Stimulated activated effector memory CD8-positive, alpha-beta T cell treated with anti-CD3 and anti-CD28 coated beads, Interleukin-12 subunit alpha, Interleukin-12 subunit beta, amount 100 ng/mL, for 72 hours (primary cell): ENCODE measurements at regions not wholly inside any gene's neighbourhood (a gene's known extent, or its start where the extent isn't known, plus 50 kb on each side); places are given as distances from the start of the nearest gene placed in this dataset.

Experiments used
- ATAC-seq: fragments of 150-1000 bp; cut with Tn5 transposase; 2 replicates; pipeline ENCODE4 v1.10.0; 2021
- DNase-seq, 2 donors: peaks; one replicate each; pipeline ENCODE4 v3.0.0; 2021 to 2022; ENCODE audit warnings: low spot score in 2 of 2
- H3K27ac Mint-ChIP-seq: one replicate; pipeline ENCODE4 v1.8.0; 2022; ENCODE audit warnings: mild to moderate bottlenecking, mixed read lengths
- H3K36me3 Mint-ChIP-seq: one replicate; pipeline ENCODE4 v1.8.0; 2022; ENCODE audit warnings: mild to moderate bottlenecking, mixed read lengths
- H3K4me1 Mint-ChIP-seq: one replicate; pipeline ENCODE4 v1.8.0; 2022; ENCODE audit warnings: mixed read lengths
- H3K4me3 Mint-ChIP-seq: one replicate; pipeline ENCODE4 v1.8.0; 2022; ENCODE audit warnings: mild to moderate bottlenecking, mixed read lengths
- H3K9me3 Mint-ChIP-seq: one replicate; pipeline ENCODE4 v1.8.0; 2022; ENCODE audit warnings: mixed read lengths

DNA sequence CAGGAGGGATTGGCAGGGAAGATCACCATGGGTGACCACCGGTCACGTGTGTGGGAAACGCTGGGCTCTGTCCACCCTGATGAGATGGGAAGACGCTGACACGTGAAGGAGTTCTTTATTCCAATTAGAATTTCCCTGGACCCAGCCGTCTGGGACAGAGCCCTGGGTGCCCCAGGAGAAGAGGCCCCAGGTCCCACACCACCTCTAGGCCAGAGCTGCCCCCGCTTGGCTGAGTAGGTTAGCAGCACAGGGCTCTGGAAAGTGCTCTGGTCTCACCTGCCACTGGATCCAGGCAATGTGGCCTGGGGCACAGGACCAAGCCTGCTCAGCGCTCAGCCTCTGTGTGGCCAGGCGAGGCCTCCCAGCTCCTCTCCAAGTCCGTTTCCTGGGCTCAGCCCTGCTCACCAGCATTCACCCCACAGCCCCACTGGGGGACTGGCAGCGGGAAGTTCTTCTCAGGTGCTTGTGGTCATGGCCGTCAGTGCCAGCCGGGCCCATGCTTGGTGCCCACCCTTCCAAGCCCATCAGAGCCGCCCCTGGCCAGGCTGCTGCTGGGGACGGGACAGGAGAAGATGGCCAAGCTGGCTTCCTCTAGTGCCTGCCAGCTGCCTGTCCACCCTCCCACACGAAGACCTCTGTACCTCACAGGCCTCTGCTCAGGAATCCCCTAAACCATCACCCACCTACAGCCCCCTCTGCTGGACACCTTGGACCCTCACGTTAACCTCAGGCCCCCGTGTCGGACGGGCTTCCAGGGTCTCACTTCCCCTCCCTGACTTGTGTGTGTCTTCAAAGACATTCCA is 62.5 kb upstream of the FGF3 start:
- ATAC-seq: no peak

GRCh38 chr11:69882270-69882608 is 63.0 kb upstream of the FGF3 start:
- H3K27ac Mint-ChIP-seq: no peak overlapping the region
- H3K36me3 Mint-ChIP-seq: no peaks in the 10 kb centered on the region
- H3K4me3 Mint-ChIP-seq: no peak overlapping the region
- no peaks in the 10 kb centered on the region for H3K4me1 Mint-ChIP-seq
- DNase-seq (no peak), ATAC-seq (no peak)
- no peaks in the 10 kb centered on the region for H3K9me3 Mint-ChIP-seq

More for the DNA sequence above, 62.5 kb upstream of the FGF3 start:
- H3K9me3 Mint-ChIP-seq: no peaks in the 10 kb centered on the region
- no peak overlapping the region for H3K4me3 Mint-ChIP-seq
- DNase-seq: no peak
- H3K4me1 Mint-ChIP-seq: no peaks in the 10 kb centered on the region
- no peaks in the 10 kb centered on the region for H3K36me3 Mint-ChIP-seq
- H3K27ac Mint-ChIP-seq: no peak overlapping the region

DNA sequence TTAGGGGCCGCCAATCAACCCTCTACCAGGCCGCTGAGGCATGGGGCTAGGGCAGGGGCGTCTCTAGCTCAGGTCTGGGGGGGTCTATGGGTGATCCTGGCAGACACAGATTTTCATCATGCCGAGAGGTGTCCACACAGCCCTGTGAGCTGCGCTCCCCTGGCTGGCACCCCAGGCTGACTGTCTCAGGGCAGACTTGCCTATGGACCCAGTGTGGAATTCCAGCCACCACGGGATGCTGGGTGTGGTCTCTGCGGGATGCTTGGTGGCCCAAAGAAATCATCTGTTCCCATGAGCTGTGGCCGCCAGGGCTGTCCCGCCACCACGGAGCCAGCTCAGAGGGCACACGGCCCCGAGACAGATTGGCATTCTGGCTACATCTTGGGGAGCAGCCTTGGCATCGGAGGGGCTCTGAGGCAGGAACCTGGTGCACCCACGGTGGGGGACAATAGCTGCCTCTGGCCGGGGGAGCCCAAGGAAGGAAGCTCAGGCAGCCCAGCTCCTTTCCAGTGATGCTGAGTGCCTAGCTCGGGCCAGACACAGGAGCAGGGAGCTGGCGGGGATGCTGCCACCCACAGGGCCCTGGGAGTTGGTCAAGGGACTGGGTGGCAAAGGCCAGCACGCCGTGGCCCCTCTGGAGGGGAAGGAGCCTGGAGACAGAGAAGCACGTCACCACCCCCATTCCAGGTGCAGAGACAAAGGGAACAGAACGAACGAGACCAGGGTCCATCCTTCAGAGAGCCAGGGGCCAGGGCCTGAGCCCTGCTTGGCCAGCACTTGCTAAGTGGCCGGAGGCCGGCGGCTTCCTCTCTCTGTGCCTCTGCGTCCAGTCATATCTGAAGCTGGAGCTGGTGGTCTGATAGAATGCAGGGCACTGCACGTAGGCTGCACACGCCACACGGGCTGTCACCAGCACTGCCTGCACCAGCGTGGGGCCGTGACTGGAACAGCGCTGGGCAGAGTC is 64.4 kb upstream of the FGF3 start:
- Mint-ChIP-seq H3K36me3 (no peaks in the 10 kb centered on the region), H3K4me3 (no peak overlapping the region), H3K27ac (no peak overlapping the region), H3K9me3 (no peaks in the 10 kb centered on the region), H3K4me1 (peaks cover 6% of the 10 kb centered on the region)
- no peak for DNase-seq
- no peak for ATAC-seq

DNA sequence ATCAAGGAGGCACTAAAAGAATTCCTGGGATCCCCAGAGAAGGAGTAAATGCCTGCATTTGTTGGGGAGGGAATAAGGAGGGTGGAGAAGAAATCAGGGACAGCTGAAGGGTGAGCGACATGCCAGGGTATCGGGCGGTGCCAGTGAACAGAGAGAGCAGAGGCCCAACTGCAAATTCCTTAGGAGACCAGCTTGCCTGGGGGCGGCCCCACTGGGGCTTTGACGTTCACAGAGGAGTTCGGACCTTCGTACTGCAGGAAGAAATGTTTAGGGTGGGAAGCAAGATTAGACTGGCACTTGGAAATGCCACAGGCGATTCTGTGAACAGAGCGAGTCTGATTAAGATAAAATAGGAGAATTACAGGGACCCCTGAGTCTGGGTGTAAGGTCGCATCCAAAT is 65.1 kb upstream of the FGF3 start:
- Mint-ChIP-seq H3K27ac (no peak overlapping the region), H3K4me1 (peaks cover 6% of the 10 kb centered on the region), H3K36me3 (no peaks in the 10 kb centered on the region), H3K9me3 (no peaks in the 10 kb centered on the region), H3K4me3 (no peak overlapping the region)
- no peak for ATAC-seq
- DNase-seq: no peak

- Mint-ChIP-seq H3K9me3 (no peaks in the 10 kb centered on the region), H3K36me3 (no peaks in the 10 kb centered on the region), H3K4me1 (peaks cover 6% of the 10 kb centered on the region), H3K4me3 (no peak overlapping the region), H3K27ac (no peak overlapping the region)
- DNase-seq (no peak), ATAC-seq (no peak)
Observed at GRCh38 chr11:69884751-69885150, 65.5 kb upstream of the FGF3 start.

GRCh38 chr11:69887330-69887729 is 68.1 kb upstream of the FGF3 start:
- no peaks in the 10 kb centered on the region for H3K36me3 Mint-ChIP-seq
- H3K4me3 Mint-ChIP-seq: no peak overlapping the region
- DNase-seq: no peak
- no peak overlapping the region for H3K27ac Mint-ChIP-seq
- H3K4me1 Mint-ChIP-seq: peaks cover 6% of the 10 kb centered on the region
- ATAC-seq: no peak
- H3K9me3 Mint-ChIP-seq: no peaks in the 10 kb centered on the region

DNA sequence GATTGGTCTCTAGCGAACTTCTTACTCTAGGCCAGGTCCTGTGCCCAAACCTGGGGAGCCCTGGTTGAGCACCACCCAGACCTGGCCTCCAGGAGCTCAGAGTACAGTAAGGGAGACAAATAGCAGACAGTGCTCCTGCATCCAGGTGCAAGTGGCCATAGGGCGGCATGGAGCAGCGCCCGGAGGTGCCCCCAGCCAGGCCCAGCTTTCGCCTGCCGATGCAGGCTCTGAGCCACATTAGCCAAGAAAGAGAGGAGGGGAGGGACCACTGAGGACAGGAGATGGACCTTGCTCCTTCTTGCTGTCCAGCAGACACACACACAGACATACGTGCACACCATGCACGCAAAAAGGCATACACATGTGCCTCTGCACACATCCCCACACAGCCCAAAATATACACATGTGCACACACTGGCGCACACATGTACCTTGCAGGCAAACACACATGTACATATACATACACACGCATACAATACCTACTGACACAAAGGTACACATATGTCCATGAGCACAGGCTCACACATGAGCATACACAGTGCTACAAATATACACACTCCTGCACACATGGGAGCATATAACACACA is 68.7 kb upstream of the FGF3 start:
- no peaks in the 10 kb centered on the region for H3K36me3 Mint-ChIP-seq
- H3K9me3 Mint-ChIP-seq: no peaks in the 10 kb centered on the region
- no peak overlapping the region for H3K27ac Mint-ChIP-seq
- H3K4me3 Mint-ChIP-seq: no peak overlapping the region
- peaks cover 6% of the 10 kb centered on the region for H3K4me1 Mint-ChIP-seq
- DNase-seq (no peak), ATAC-seq (no peak)

- Mint-ChIP-seq H3K36me3 (no peaks in the 10 kb centered on the region), H3K9me3 (no peaks in the 10 kb centered on the region), H3K27ac (no peak overlapping the region), H3K4me1 (peaks cover 6% of the 10 kb centered on the region), H3K4me3 (no peak overlapping the region)
- DNase-seq: peak; percentile 56 to 82
- peak; percentile 39 for ATAC-seq
Observed at GRCh38 chr11:69888483-69889181, 69.4 kb upstream of the FGF3 start.

DNA sequence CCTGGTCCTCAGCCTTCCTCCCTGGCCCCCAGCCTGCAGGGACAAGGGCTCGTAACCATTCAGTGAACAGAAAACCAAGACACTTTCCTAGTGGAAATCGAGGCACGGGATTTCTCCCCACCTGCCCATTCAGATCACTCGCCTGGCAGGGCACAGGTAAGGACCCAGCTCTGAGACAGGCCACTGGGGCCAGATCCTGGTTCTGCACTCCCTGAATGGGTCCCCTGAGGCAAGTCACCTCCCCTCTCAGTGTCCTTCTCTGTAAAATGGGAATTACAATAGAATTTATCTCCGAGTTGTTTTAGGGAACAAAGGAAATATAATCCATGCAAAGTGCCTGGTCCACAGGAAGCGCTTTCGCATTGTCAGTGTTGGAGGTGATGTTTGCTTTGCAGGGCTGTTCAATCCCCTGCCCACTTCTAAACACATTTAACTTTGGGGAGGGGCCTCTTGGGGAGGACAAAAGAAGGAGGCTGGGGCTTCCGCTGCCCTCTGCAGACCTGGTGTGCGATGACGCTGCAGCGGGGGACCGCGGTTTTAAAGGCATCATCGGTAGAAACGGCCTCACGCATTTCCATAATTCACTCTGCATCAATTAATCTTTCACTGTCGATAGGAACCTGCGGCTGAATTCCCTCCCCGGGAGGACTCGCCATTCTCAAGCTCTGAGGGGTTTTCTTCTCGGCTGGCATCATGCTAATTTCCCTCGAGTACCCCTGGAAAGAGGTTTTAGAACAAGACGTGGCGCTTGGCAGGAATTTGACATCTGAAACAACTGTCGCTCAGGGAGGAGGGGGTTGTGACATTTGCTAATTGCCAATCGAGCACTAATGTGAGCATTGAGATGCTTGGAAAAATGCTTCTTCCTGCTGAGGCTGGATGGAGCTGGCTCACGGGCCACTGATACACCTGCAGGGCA is 70.4 kb upstream of the FGF3 start:
- H3K36me3 Mint-ChIP-seq: no peaks in the 10 kb centered on the region
- H3K4me3 Mint-ChIP-seq: no peak overlapping the region
- ATAC-seq (no peak), DNase-seq (no peak)
- H3K4me1 Mint-ChIP-seq: peaks cover 6% of the 10 kb centered on the region
- H3K9me3 Mint-ChIP-seq: no peaks in the 10 kb centered on the region
- no peak overlapping the region for H3K27ac Mint-ChIP-seq

- no peaks in the 10 kb centered on the region for H3K9me3 Mint-ChIP-seq
Observed at GRCh38 chr11:69890476-69890875, 71.3 kb upstream of the FGF3 start.

DNA sequence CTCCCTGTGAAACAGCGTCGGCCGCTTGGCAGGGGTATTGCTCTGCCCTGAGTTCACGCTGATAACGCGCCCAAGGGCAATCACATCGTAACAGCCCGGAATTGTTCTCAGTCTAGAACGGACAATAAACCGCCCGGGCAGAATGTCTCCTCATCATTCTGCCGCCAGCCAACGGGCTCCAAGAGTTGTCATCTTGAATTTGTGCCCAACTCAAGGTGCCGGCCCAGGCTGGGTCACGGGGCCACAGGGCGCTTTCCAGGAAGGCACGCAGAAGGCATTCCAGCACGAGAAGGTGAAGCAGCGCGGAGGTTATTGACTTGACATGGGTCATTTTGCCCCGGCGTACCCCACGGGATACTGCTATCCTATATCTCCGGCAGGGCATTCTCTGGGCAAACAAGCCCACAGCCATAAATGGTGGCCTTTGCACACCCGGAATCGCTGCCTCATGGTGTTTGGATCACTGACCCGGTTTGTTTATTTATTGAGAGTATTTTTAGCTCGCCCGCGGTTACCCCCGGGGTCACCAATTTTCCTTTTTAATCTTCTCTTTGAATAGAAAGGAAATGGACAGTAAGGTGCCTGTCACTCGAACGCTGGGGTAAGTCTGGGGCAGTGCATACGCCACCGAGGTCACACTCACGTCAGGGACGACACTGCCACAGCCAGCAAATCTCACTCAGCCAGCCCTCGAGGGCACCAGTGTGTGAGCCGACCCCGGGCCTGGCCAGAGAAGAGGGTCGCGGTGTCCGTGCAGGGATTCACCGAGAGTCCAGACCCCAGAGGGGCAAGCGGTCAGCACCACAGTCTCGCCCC is 72.4 kb upstream of the FGF3 start:
- H3K27ac Mint-ChIP-seq: no peak overlapping the region
- no peaks in the 10 kb centered on the region for H3K9me3 Mint-ChIP-seq
- H3K36me3 Mint-ChIP-seq: no peaks in the 10 kb centered on the region
- DNase-seq (no peak), ATAC-seq (no peak)
- H3K4me1 Mint-ChIP-seq: peaks cover 6% of the 10 kb centered on the region
- H3K4me3 Mint-ChIP-seq: no peak overlapping the region

More at GRCh38 chr11:69890476-69890875, 71.3 kb upstream of the FGF3 start:
- H3K36me3 Mint-ChIP-seq: no peaks in the 10 kb centered on the region
- H3K27ac Mint-ChIP-seq: no peak overlapping the region
- ATAC-seq (no peak), DNase-seq (no peak)
- no peak overlapping the region for H3K4me3 Mint-ChIP-seq
- peaks cover 6% of the 10 kb centered on the region for H3K4me1 Mint-ChIP-seq

GRCh38 chr11:69892237-69892985 is 73.2 kb upstream of the FGF3 start:
- no peak for ATAC-seq
- Mint-ChIP-seq H3K9me3 (no peaks in the 10 kb centered on the region), H3K36me3 (no peaks in the 10 kb centered on the region), H3K4me3 (no peak overlapping the region), H3K4me1 (peaks cover 6% of the 10 kb centered on the region), H3K27ac (no peak overlapping the region)
- no peak for DNase-seq

GRCh38 chr11:69892986-69893555 is 73.9 kb upstream of the FGF3 start:
- Mint-ChIP-seq H3K9me3 (no peaks in the 10 kb centered on the region), H3K27ac (no peak overlapping the region), H3K4me3 (no peak overlapping the region), H3K36me3 (no peaks in the 10 kb centered on the region), H3K4me1 (peaks cover 4% of the 10 kb centered on the region)
- DNase-seq (no peak), ATAC-seq (no peak)
